ENCODE measurements at regions not wholly inside any gene's neighbourhood (a gene's known extent, or its start where the extent isn't known, plus 50 kb on each side); places are given as distances from the start of the nearest gene placed in this dataset.
"Not testable (repeated sequence)": the region's sequence is repeated elsewhere in the genome, so short reads cannot be mapped to it uniquely, and the experiment has no call there.

GRCh38 chr2:129828792-129829191 lies 150.7 kb upstream of the RAB6C start:
- CTCF ChIA-PET = no interaction called here
- Histone ChIP-seq H3K9me3 (ENCODE audit: control extremely low read depth in 1 of 5, control insufficient read depth in 4 of 5, insufficient read depth in 2 of 5, low read depth in 1 of 5, low read length in 4 of 5) (peaks cover 3 to 14% (median 6%) of the 10 kb centered on the region in 5 experiments), H3K4me1 (ENCODE audit: control extremely low read depth in 1 of 4, control insufficient read depth in 4 of 4, insufficient read depth in 4 of 4, low read length in 3 of 4) (no peaks in the 10 kb centered on the region), H3K27ac (ENCODE audit: insufficient read depth in 1 of 2, low read depth in 1 of 2, low read length in 2 of 2, poor library complexity in 1 of 2, severe bottlenecking in 2 of 2) (no peak overlapping the region), H3K36me3 (ENCODE audit: control insufficient read depth in 4 of 4, insufficient read depth in 4 of 4, low read length in 3 of 4) (no peaks in the 10 kb centered on the region), H3K27me3 (replicated peaks in 2 of 5; ENCODE audit: control insufficient read depth in 4 of 5, insufficient read depth in 5 of 5, low read length in 4 of 5) (no peaks in the 10 kb centered on the region), H3K4me3 (ENCODE audit: control insufficient read depth in 1 of 7, extremely low read depth in 1 of 7, insufficient read depth in 4 of 7, low read depth in 2 of 7, low read length in 6 of 7) (no peak overlapping the region)
- POLR2A ChIA-PET = no interaction called here
- 83% methylated on average over 6 of the region's 7 CpGs for WGBS (ENCODE audit: insufficient coverage)
- no peak for DNase-seq

GRCh38 chr2:129829588-129829987 lies 149.9 kb upstream of the RAB6C start:
- H3K4me3 ChIP-seq (ENCODE audit: control insufficient read depth in 1 of 7, extremely low read depth in 1 of 7, insufficient read depth in 4 of 7, low read depth in 2 of 7, low read length in 6 of 7) = no peak overlapping the region
- H3K4me1 ChIP-seq (ENCODE audit: control extremely low read depth in 1 of 4, control insufficient read depth in 4 of 4, insufficient read depth in 4 of 4, low read length in 3 of 4) = no peaks in the 10 kb centered on the region
- DNase-seq = no peak
- 100% methylated on average over 3 of the region's 3 CpGs for WGBS (ENCODE audit: insufficient coverage)
- no peaks in the 10 kb centered on the region for H3K36me3 ChIP-seq (ENCODE audit: control insufficient read depth in 4 of 4, insufficient read depth in 4 of 4, low read length in 3 of 4)
- POLR2A ChIA-PET = no interaction called here
- CTCF ChIA-PET = no interaction called here
- H3K27ac ChIP-seq (ENCODE audit: insufficient read depth in 1 of 2, low read depth in 1 of 2, low read length in 2 of 2, poor library complexity in 1 of 2, severe bottlenecking in 2 of 2) = no peak overlapping the region
- no peaks in the 10 kb centered on the region for H3K27me3 ChIP-seq (replicated peaks in 2 of 5; ENCODE audit: control insufficient read depth in 4 of 5, insufficient read depth in 5 of 5, low read length in 4 of 5)
- H3K9me3 ChIP-seq (ENCODE audit: control extremely low read depth in 1 of 5, control insufficient read depth in 4 of 5, insufficient read depth in 2 of 5, low read depth in 1 of 5, low read length in 4 of 5) = peaks cover 3 to 14% (median 6%) of the 10 kb centered on the region in 5 experiments

GRCh38 chr2:129831018-129831417 lies 148.4 kb upstream of the RAB6C start:
- 100% methylated on average over 1 of the region's 2 CpGs for whole genome bisulfite sequencing (ENCODE audit: insufficient coverage)

GRCh38 chr2:129833465-129833864 lies 146.0 kb upstream of the RAB6C start:
- H3K4me1 ChIP-seq (ENCODE audit: control extremely low read depth in 1 of 4, control insufficient read depth in 4 of 4, insufficient read depth in 4 of 4, low read length in 3 of 4); POLR2A ChIA-PET; H3K27me3 ChIP-seq (replicated peaks in 2 of 5; ENCODE audit: control insufficient read depth in 4 of 5, insufficient read depth in 5 of 5, low read length in 4 of 5); DNase-seq; H3K27ac ChIP-seq (ENCODE audit: insufficient read depth in 1 of 2, low read depth in 1 of 2, low read length in 2 of 2, poor library complexity in 1 of 2, severe bottlenecking in 2 of 2); H3K36me3 ChIP-seq (ENCODE audit: control insufficient read depth in 4 of 4, insufficient read depth in 4 of 4, low read length in 3 of 4); H3K4me3 ChIP-seq (ENCODE audit: control insufficient read depth in 1 of 7, extremely low read depth in 1 of 7, insufficient read depth in 4 of 7, low read depth in 2 of 7, low read length in 6 of 7); CTCF ChIA-PET: not testable (repeated sequence)
- H3K9me3 ChIP-seq (ENCODE audit: control extremely low read depth in 1 of 5, control insufficient read depth in 4 of 5, insufficient read depth in 2 of 5, low read depth in 1 of 5, low read length in 4 of 5) = peaks cover 3 to 14% (median 6%) of the 10 kb centered on the region in 5 experiments
- WGBS (ENCODE audit: insufficient coverage) = 98% methylated on average over 10 of the region's 20 CpGs

More at GRCh38 chr2:129831018-129831417, 148.4 kb upstream of the RAB6C start:
- no peak overlapping the region for H3K27ac ChIP-seq (ENCODE audit: insufficient read depth in 1 of 2, low read depth in 1 of 2, low read length in 2 of 2, poor library complexity in 1 of 2, severe bottlenecking in 2 of 2)
- H3K9me3 ChIP-seq (ENCODE audit: control extremely low read depth in 1 of 5, control insufficient read depth in 4 of 5, insufficient read depth in 2 of 5, low read depth in 1 of 5, low read length in 4 of 5) = peaks cover 3 to 14% (median 6%) of the 10 kb centered on the region in 5 experiments
- no peaks in the 10 kb centered on the region for H3K4me1 ChIP-seq (ENCODE audit: control extremely low read depth in 1 of 4, control insufficient read depth in 4 of 4, insufficient read depth in 4 of 4, low read length in 3 of 4)
- DNase-seq = no peak
- no peak overlapping the region for H3K4me3 ChIP-seq (ENCODE audit: control insufficient read depth in 1 of 7, extremely low read depth in 1 of 7, insufficient read depth in 4 of 7, low read depth in 2 of 7, low read length in 6 of 7)
- no peaks in the 10 kb centered on the region for H3K36me3 ChIP-seq (ENCODE audit: control insufficient read depth in 4 of 4, insufficient read depth in 4 of 4, low read length in 3 of 4)
- H3K27me3 ChIP-seq (replicated peaks in 2 of 5; ENCODE audit: control insufficient read depth in 4 of 5, insufficient read depth in 5 of 5, low read length in 4 of 5) = no peaks in the 10 kb centered on the region
- CTCF ChIA-PET = no interaction called here
- POLR2A ChIA-PET = no interaction called here

- WGBS (ENCODE audit: insufficient coverage) = 82% methylated on average over 1 of the region's 1 CpG
- DNase-seq = no peak
- peaks cover 0 to 5% (median 0%) of the 10 kb centered on the region in 5 experiments for H3K9me3 ChIP-seq (ENCODE audit: control extremely low read depth in 1 of 5, control insufficient read depth in 4 of 5, insufficient read depth in 2 of 5, low read depth in 1 of 5, low read length in 4 of 5)
- H3K4me1 ChIP-seq (ENCODE audit: control extremely low read depth in 1 of 4, control insufficient read depth in 4 of 4, insufficient read depth in 4 of 4, low read length in 3 of 4) = no peaks in the 10 kb centered on the region
- H3K27ac ChIP-seq (ENCODE audit: insufficient read depth in 1 of 2, low read depth in 1 of 2, low read length in 2 of 2, poor library complexity in 1 of 2, severe bottlenecking in 2 of 2) = no peak overlapping the region
- ChIA-PET POLR2A (no interaction called here), CTCF (interaction anchor here (0.7 kb wide), 1 partner anchor 1107 kb away, joined by 3 read pairs; no protein-coding TSS in a partner anchor)
- no peaks in the 10 kb centered on the region for H3K27me3 ChIP-seq (replicated peaks in 2 of 5; ENCODE audit: control insufficient read depth in 4 of 5, insufficient read depth in 5 of 5, low read length in 4 of 5)
- no peak overlapping the region for H3K4me3 ChIP-seq (ENCODE audit: control insufficient read depth in 1 of 7, extremely low read depth in 1 of 7, insufficient read depth in 4 of 7, low read depth in 2 of 7, low read length in 6 of 7)
- no peaks in the 10 kb centered on the region for H3K36me3 ChIP-seq (ENCODE audit: control insufficient read depth in 4 of 4, insufficient read depth in 4 of 4, low read length in 3 of 4)
Observed at GRCh38 chr2:129847043-129847442, 132.4 kb upstream of the RAB6C start.

- peak; percentile 83 to 93 (median 89) for DNase-seq
- Histone ChIP-seq H3K4me1 (ENCODE audit: control extremely low read depth in 1 of 4, control insufficient read depth in 4 of 4, insufficient read depth in 4 of 4, low read length in 3 of 4) (peaks cover 0 to 8% (median 1%) of the 10 kb centered on the region in 4 experiments), H3K9me3 (ENCODE audit: control extremely low read depth in 1 of 5, control insufficient read depth in 4 of 5, insufficient read depth in 2 of 5, low read depth in 1 of 5, low read length in 4 of 5) (peaks cover 0 to 6% (median 0%) of the 10 kb centered on the region in 5 experiments), H3K4me3 (ENCODE audit: control insufficient read depth in 1 of 7, extremely low read depth in 1 of 7, insufficient read depth in 4 of 7, low read depth in 2 of 7, low read length in 6 of 7) (no peak overlapping the region), H3K36me3 (ENCODE audit: control insufficient read depth in 4 of 4, insufficient read depth in 4 of 4, low read length in 3 of 4) (no peaks in the 10 kb centered on the region), H3K27me3 (replicated peaks in 2 of 5; ENCODE audit: control insufficient read depth in 4 of 5, insufficient read depth in 5 of 5, low read length in 4 of 5) (no peaks in the 10 kb centered on the region), H3K27ac (ENCODE audit: insufficient read depth in 1 of 2, low read depth in 1 of 2, low read length in 2 of 2, poor library complexity in 1 of 2, severe bottlenecking in 2 of 2) (no peak overlapping the region)
- CTCF ChIA-PET = interaction anchor here (0.9 to 1.2 kb wide), 3 partner anchors 23 to 92 kb away, joined by 3 to 4 read pairs (median 4); no protein-coding TSS in a partner anchor
- WGBS (ENCODE audit: insufficient coverage) = no CpG with 5 or more reads among the region's 6 CpGs
- POLR2A ChIA-PET = no interaction called here
Observed at GRCh38 chr2:129849559-129850160, 129.8 kb upstream of the RAB6C start.

GRCh38 chr2:129857200-129857599 lies 122.3 kb upstream of the RAB6C start:
- Histone ChIP-seq H3K36me3 (ENCODE audit: control insufficient read depth in 4 of 4, insufficient read depth in 4 of 4, low read length in 3 of 4) (no peaks in the 10 kb centered on the region), H3K27me3 (replicated peaks in 2 of 5; ENCODE audit: control insufficient read depth in 4 of 5, insufficient read depth in 5 of 5, low read length in 4 of 5) (no peaks in the 10 kb centered on the region), H3K9me3 (ENCODE audit: control extremely low read depth in 1 of 5, control insufficient read depth in 4 of 5, insufficient read depth in 2 of 5, low read depth in 1 of 5, low read length in 4 of 5) (peaks cover 0 to 7% (median 0%) of the 10 kb centered on the region in 5 experiments), H3K4me3 (ENCODE audit: control insufficient read depth in 1 of 7, extremely low read depth in 1 of 7, insufficient read depth in 4 of 7, low read depth in 2 of 7, low read length in 6 of 7) (no peak overlapping the region), H3K27ac (ENCODE audit: insufficient read depth in 1 of 2, low read depth in 1 of 2, low read length in 2 of 2, poor library complexity in 1 of 2, severe bottlenecking in 2 of 2) (no peak overlapping the region), H3K4me1 (ENCODE audit: control extremely low read depth in 1 of 4, control insufficient read depth in 4 of 4, insufficient read depth in 4 of 4, low read length in 3 of 4) (peaks cover 0 to 8% (median 1%) of the 10 kb centered on the region in 4 experiments)
- DNase-seq = no peak
- 100% methylated on average over 1 of the region's 4 CpGs for WGBS (ENCODE audit: insufficient coverage)
- POLR2A ChIA-PET = no interaction called here
- CTCF ChIA-PET = no interaction called here
